NCI-H226 (cell line): ENCODE measurements at regions not wholly inside any gene's neighbourhood (a gene's known extent, or its start where the extent isn't known, plus 50 kb on each side); places are given as distances from the start of the nearest gene placed in this dataset.

ENCODE experiments used
- DNase-seq: peaks from one replicate; pipeline ENCODE4 v3.0.0-alpha.2; 2015

- DNase-seq: no peak
These were observed 50.3 kb upstream of the DPH6 start for GRCh38 chr15:35596285-35596684.

DNA sequence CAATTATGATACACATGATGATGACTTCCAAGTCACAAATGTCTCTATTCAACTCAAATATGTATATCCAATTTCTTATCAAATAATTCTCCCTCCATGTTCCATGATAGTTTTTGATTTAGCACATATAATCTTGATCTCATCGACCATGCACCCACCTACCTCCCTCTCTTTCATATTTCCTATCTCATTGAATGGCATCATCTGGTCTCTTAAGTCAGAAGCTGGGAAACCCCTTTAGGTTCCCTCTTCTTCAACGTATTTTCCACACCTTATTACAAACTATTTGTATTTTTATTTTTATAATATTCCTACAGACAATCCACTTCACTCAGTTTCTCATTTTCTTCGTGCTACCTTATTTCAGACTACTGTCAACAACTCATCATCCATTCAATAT, 56.9 kb upstream of the DPH6 start:
- DNase-seq: no peak

DNA sequence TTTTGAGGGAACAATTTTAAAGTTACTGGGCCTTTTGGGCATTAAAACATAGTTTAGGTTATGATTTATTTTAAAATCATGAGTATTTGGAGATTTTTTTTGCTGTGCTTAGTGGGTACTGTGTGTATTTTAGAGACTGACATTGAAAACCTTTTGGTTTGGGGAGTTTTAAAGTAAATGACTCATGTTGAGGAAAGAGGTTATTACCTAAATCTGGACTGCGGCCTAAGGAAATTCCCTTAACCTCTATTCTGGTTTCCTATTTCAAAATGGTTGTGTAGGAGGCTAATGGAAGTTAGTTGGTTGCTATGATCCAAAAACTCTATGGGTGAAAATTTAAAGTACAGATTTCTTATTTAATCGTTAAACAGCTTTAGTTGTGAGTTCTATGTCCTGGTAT, 57.3 kb upstream of the DPH6 start:
- peak; percentile 62 for DNase-seq

DNA sequence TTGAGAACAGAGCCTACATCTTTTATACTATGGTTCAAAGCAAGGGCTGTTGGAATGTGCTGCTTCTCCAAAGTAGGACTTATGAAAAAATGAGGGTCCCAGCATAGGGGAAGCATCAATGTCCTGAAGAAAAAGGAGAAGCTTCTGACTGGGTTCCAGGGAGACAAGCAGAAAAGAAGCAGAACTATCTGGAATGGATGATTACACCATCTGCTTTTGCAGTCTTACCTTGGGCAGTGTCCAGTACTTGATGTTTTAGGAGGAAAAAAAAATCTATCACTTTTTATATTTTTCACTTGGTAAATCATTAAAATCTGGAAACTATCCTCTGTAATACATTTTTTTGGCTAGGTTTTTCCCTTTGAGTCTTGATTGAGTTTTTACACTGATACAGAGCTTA, 57.9 kb upstream of the DPH6 start:
- no peak for DNase-seq

- DNase-seq: no peak
These were observed 59.9 kb upstream of the DPH6 start for GRCh38 chr15:35605764-35606449.

DNA sequence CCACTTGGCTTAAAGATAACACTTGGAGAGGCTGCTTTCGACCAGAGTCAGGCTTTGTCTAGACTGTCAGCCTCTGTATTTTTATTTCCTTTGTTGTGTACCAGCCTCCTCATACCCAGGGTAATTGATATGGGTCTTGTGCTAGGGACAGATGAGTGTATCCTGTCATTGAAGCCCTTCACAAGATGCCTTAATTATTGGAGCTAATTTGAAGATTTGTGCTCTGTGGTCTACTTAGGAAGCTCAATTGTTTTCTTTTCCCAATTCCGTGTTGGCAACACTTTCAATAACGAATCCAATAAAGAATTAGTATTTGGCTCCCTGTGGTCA, 60.5 kb upstream of the DPH6 start:
- DNase-seq: no peak

GRCh38 chr15:35616498-35617271, 70.7 kb upstream of the DPH6 start:
- no peak for DNase-seq

DNA sequence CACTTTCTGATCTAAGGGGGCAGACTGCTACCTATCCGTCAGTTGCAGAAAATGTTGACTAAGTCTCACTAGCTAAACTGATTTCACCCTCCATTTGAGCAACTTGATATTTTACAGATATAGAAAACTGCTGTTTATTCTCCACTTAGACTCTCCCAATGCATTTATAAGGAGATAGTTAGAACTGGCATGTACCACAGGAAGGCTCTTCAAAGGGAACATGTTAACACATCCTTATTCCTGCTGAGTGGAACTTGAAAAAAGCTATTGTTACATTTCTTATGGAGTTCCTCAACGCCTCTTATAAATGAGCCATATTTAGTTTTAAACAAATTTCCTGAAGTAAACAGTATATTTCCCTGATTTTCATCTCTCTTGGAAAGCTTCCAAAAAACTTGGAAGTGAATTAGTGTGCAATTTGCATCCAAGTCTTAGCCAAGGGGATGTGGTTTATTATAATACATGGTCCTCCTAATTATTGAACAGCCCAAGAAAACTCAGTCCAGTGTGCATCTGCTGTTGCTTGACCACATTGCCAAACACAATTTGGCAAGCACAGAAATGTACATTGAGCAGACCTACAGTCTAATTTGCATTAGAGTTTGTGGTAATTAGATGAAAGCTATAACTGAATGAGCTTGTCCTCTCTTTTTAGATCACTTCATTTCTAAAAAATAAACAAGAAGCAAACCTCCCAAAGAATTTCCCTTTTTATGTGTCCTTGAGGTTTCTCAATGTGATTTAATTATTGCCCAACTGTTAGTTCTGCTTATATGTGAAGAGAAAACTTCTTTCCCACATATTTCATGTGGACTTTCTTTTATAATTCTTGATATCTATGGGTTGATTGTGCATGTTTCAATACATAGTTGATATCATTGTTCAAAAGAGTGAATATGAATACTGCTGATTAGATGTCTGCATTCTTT, 72.6 kb upstream of the DPH6 start:
- DNase-seq: no peak

GRCh38 chr15:35622641-35623340, 76.8 kb upstream of the DPH6 start:
- DNase-seq: no peak

GRCh38 chr15:35624881-35625280, 78.9 kb upstream of the DPH6 start:
- DNase-seq: peak; percentile 74

DNA sequence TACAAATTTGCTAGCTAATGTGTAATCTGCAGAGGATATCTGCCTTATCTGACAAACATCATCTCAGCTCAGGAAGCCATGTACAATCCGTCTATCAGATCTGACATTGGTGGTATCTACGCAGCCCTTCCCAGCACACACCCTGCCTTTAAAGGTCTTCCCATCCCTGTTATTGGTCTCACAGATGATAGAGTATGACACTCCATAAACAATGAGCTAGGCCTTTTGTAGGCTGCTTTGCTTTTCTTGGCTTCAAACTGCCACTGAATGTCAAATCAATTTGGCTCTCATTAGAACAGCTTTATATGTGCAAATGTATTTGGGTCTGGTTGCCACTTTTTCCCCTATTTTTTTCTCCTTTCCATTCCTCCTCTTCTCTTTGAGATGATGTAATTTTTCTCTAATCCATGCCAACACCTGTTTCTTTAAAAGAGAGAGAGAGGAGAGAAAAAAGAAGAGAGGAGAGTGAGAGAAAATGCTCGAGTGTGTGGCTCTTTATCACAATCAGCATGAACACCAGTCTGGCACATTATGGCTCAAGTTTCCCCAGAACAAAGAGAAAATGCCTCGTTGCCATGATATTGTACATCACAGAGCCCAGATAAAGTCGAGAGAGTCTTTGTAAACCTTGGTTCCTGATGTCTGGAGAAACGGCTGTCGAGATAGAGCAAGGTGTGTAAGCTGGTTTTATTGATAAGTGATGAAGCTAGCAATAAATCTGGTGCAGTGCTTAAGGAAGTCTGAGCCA, 80.8 kb upstream of the DPH6 start:
- no peak for DNase-seq

GRCh38 chr15:35627696-35628095, 81.7 kb upstream of the DPH6 start:
- DNase-seq: no peak

DNA sequence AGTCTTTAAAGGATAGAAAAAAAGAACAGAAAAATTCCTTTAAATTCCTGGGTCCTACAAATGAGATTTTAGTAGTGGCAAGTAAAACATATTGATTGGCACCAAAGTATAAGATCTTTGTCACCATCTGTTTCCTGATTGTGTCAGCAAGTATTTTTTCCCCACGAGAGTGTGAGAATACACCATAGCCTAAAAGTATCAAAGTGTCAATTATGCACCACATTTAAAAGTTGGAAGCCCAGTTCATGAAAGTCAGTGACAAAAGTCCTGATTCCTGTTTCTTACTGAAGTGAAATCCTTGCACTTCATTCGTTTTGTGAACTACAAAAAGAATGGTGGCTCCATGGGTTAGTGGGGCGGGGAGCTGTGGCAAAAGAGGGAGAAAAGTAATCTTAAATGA, 83.8 kb upstream of the DPH6 start:
- DNase-seq: no peak

- DNase-seq: peak; percentile 28
These were observed 84.6 kb upstream of the DPH6 start for GRCh38 chr15:35630532-35630931.

- DNase-seq: no peak
These were observed 85.0 kb upstream of the DPH6 start for GRCh38 chr15:35630985-35631384.

GRCh38 chr15:35633677-35634076, 87.7 kb upstream of the DPH6 start:
- no peak for DNase-seq

DNA sequence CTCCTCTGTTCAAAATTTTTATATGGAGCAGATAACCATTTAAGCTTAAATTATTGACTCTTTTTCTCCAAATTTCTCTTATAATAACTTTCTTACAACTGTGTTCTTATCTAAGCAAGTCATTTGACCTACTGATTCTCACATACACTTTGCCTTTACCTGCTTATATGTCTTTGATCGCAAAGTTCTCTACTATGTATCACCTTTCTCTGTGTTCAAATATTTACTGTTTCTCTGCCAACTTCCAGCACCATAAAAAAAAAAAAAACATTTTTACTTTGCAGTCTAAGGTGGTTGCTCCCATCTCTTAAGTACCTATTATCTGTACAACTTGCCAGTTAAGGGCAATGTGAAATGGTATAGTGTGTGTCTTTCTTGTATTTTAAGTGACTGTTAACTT, 100.8 kb upstream of the DPH6 start:
- DNase-seq: no peak

DNA sequence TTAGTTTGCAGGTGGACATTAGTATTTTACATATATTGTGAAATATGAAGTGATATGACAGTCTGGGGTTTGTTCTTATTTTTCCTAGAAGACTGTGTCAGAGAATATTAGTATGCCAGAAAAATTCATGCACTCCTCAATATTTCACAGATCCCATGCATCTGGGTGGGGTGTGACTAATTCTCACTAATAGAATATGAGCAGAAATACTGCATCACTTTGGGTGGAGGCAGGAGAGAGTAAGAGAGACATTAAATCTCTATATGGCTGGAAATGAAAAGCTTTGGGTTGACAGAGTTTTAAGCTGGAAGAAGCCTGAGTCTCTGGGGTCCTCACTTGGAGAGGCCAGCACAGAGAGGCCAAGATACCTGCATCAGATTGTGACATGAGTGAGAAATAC, 101.3 kb upstream of the DPH6 start:
- no peak for DNase-seq

- no peak for DNase-seq
These were observed 103.0 kb upstream of the DPH6 start for GRCh38 chr15:35648941-35649340.

DNA sequence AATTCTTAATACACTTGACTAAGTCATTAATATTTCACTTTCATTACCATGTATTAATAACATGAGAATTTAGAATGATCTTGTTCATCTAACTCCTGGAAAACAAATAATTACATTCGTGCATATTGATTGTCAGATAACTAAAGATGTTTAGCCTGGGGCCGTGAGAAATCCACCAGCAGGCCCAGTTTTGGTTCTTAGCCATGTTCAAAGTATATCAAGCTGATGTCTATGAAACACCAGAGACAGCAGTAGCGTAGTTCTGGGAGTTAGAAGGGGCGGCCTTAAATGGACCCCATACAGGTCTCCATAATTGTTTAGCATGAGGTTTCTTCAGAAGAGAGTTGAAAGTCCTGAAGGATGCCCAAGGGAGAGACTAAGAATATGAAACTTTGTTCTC, 103.6 kb upstream of the DPH6 start:
- no peak for DNase-seq

DNA sequence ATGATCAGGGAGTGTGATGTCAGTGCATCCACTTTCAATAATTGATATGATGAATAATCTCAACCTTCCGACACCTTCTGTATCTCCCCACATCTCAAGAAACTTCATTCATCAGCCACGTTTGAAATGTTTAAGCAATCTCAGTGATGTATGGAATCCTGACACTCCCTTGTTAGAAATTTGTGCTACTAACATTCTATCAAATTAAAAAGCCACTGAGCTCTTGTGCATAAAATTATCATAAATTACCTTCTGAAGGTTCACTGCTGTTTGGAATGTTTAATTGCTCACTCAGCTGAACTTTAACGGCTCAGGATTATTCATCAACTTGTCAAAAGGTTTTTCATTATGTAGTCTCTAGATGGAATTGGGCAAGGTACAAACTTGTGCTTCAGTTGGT, 108.4 kb upstream of the DPH6 start:
- peak; percentile 43 for DNase-seq

DNA sequence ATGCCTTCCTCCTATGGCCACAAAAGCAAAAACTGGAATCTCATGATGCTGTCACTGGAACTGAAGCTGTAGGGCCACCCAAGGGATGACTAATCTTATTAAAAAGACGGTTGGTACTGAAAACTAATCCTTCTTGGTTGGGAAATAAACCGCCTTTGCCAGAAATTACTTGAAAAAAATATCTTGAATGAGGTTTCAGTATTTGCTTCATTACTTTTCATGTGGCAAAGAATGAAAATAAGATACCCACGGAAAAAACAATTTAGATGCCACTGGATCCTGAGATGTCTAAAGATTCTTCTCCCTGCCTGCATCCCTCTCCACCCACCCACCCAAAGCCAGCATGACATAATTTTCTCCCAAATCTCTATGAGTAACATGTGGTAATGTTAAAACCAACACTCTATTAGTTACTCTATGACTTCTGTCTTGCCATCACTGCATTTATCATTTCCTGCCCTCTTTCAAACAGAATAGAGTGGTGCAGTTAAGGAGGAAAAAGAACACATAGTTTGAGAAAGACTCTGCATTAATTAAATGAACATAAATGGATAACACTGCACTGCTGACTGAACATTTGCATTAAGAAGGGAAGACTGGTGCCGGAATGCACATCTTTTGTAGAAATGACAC, 111.8 kb upstream of the DPH6 start:
- DNase-seq: no peak
